IMR-90 (cell line): ENCODE measurements at regions not wholly inside any gene's neighbourhood (a gene's known extent, or its start where the extent isn't known, plus 50 kb on each side); places are given as distances from the start of the nearest gene placed in this dataset.

Source experiments
- ATAC-seq: fragments of 200-7000 bp; cut with Tn5 transposase; 2 replicates; pipeline ENCODE4 v1.9.1; 2020; ENCODE audit warnings: low read depth, mild to moderate bottlenecking, moderate library complexity
- BruUV-seq: library from RNA; stranded (reverse); fragments of 400-500 nt; replicated peaks from 2 replicates; lab custom pipeline; 2021; lab: Mats Ljungman, UMichigan
- CTCF ChIA-PET: fragments of 300-600 bp; formaldehyde crosslinking; extraction: SDS; loops from one replicate; lab custom pipeline; 2021; ENCODE audit warnings: antibody characterized with exemption; lab: Yijun Ruan, JAX
- POLR2A ChIA-PET: fragments of 300-600 bp; sonication (Branson Sonifier 250); formaldehyde crosslinking; loops from one replicate; lab custom pipeline; 2022; ENCODE audit warnings: antibody characterized with exemption; ENCODE audit not compliant: unreplicated experiment; lab: Charles Lee
- DNase-seq: peaks from one replicate; pipeline ENCODE4 v3.0.0; 2013
- H2AFZ ChIP-seq: replicated peaks from 2 replicates; pipeline ENCODE3; 2013; ENCODE audit warnings: low read length, mild to moderate bottlenecking; ENCODE audit not compliant: poor library complexity
- H2AK5ac ChIP-seq: 2 replicates; pipeline ENCODE4 v1.6.1; 2013; ENCODE audit warnings: low read depth, low read length, inconsistent platforms
- H2AK9ac ChIP-seq: replicated peaks from 2 replicates; pipeline ENCODE3; 2013; ENCODE audit warnings: mild to moderate bottlenecking, low read depth, low read length, moderate library complexity; ENCODE audit not compliant: poor library complexity
- H2BK120ac ChIP-seq: 2 replicates; pipeline ENCODE4 v1.6.1; 2013; ENCODE audit warnings: low read depth, low read length, inconsistent platforms
- H2BK15ac ChIP-seq: 3 replicates; pipeline ENCODE4 v1.6.1; 2013; ENCODE audit warnings: low read depth, low read length, inconsistent platforms
- H2BK20ac ChIP-seq: 2 replicates; pipeline ENCODE4 v1.6.1; 2013; ENCODE audit warnings: low read depth, mild to moderate bottlenecking, inconsistent platforms, low read length, moderate library complexity
- H2BK5ac ChIP-seq: 2 replicates; pipeline ENCODE4 v1.6.1; 2013; ENCODE audit warnings: mild to moderate bottlenecking, low read depth, low read length, inconsistent platforms; ENCODE audit not compliant: poor library complexity, severe bottlenecking
- H3K14ac ChIP-seq: replicated peaks from 2 replicates; pipeline ENCODE4 v1.6.1; 2013; ENCODE audit warnings: low read depth, low read length, inconsistent platforms
- H3K18ac ChIP-seq: 2 replicates; pipeline ENCODE4 v1.6.1; 2013; ENCODE audit warnings: low read depth, low read length, control low read depth
- H3K23ac ChIP-seq: 2 replicates; pipeline ENCODE4 v1.6.1; 2013; ENCODE audit warnings: low read depth, low read length, inconsistent platforms
- H3K27ac ChIP-seq: 2 replicates; pipeline ENCODE4 v1.5.1; 2013; ENCODE audit warnings: mild to moderate bottlenecking, control low read depth, low read length; ENCODE audit not compliant: insufficient read depth
- H3K27me3 ChIP-seq: 2 replicates; pipeline ENCODE4 v1.6.1; 2013; ENCODE audit warnings: low read length; ENCODE audit not compliant: control insufficient read depth, insufficient read depth
- H3K36me3 ChIP-seq: 2 replicates; pipeline ENCODE4 v1.6.1; 2013; ENCODE audit warnings: low read length, mixed read lengths; ENCODE audit not compliant: control insufficient read depth, insufficient read depth
- H3K4ac ChIP-seq: 2 replicates; pipeline ENCODE4 v1.6.1; 2013; ENCODE audit warnings: low read depth, low read length, inconsistent platforms
- H3K4me1 ChIP-seq: 2 replicates; pipeline ENCODE4 v1.6.1; 2013; ENCODE audit warnings: low read length, mixed read lengths; ENCODE audit not compliant: control insufficient read depth, insufficient read depth
- H3K4me2 ChIP-seq: 2 replicates; pipeline ENCODE4 v1.6.1; 2013; ENCODE audit warnings: low read depth, mild to moderate bottlenecking, control low read depth, low read length, moderate library complexity
- H3K4me3 ChIP-seq: 2 replicates; pipeline ENCODE4 v1.5.1; 2013; ENCODE audit warnings: low read depth, mild to moderate bottlenecking, control low read depth, low read length, moderate library complexity; ENCODE audit not compliant: insufficient read depth
- H3K56ac ChIP-seq: 2 replicates; pipeline ENCODE4 v1.6.1; 2013; ENCODE audit warnings: low read length, inconsistent platforms; ENCODE audit not compliant: insufficient read depth; ENCODE audit errors: extremely low read depth
- H3K79me1 ChIP-seq, 2 experiments: 2 replicates each; pipeline ENCODE4 v1.6.1; 2013; ENCODE audit warnings: low read length in 2 of 2, inconsistent platforms in 1 of 2, low read depth in 1 of 2
- H3K9ac ChIP-seq: 2 replicates; pipeline ENCODE4 v1.6.1; 2013; ENCODE audit warnings: low read depth, low read length, control low read depth
- H3K9me1 ChIP-seq: 2 replicates; pipeline ENCODE4 v1.6.1; 2013; ENCODE audit warnings: low read length, inconsistent platforms; ENCODE audit not compliant: insufficient read depth
- H3K9me3 ChIP-seq: 2 replicates; pipeline ENCODE4 v1.6.1; 2013; ENCODE audit warnings: low read length; ENCODE audit not compliant: control insufficient read depth, insufficient read depth
- H4K20me1 ChIP-seq: 2 replicates; pipeline ENCODE4 v1.6.1; 2013; ENCODE audit warnings: low read length, inconsistent platforms; ENCODE audit not compliant: insufficient read depth
- H4K5ac ChIP-seq: 2 replicates; pipeline ENCODE4 v1.6.1; 2013; ENCODE audit warnings: mild to moderate bottlenecking, low read depth, low read length, control low read depth
- H4K8ac ChIP-seq, 2 experiments: 2 replicates each; pipeline ENCODE4 v1.6.1; 2013; ENCODE audit warnings: low read depth in 2 of 2, low read length in 2 of 2, control low read depth in 1 of 2, inconsistent platforms in 1 of 2
- H4K91ac ChIP-seq: 2 replicates; pipeline ENCODE4 v1.6.1; 2013; ENCODE audit warnings: low read depth, low read length, inconsistent platforms; ENCODE audit not compliant: insufficient read depth
- BHLHE40 ChIP-seq: fragments of 150-350 bp; IDR thresholded peaks from 2 replicates; pipeline ENCODE4 v1.6.1; 2016; ENCODE audit warnings: mild to moderate bottlenecking, low read depth, low read length
- MAZ ChIP-seq: IDR thresholded peaks from 2 replicates; pipeline ENCODE4 v1.6.1; 2012; ENCODE audit warnings: low read depth, mild to moderate bottlenecking, low read length, improper control_type of control experiment, moderate library complexity, borderline replicate concordance
- RAD21 ChIP-seq: IDR thresholded peaks from 2 replicates; pipeline ENCODE4 v1.6.1; 2012; ENCODE audit warnings: low read length, improper control_type of control experiment
- RCOR1 ChIP-seq: IDR thresholded peaks from 2 replicates; pipeline ENCODE4 v1.6.1; 2012; ENCODE audit warnings: mild to moderate bottlenecking, low read length, improper control_type of control experiment; ENCODE audit not compliant: insufficient replicate concordance
- RFX5 ChIP-seq: IDR thresholded peaks from 2 replicates; pipeline ENCODE4 v1.8.0; 2012; ENCODE audit warnings: low read depth, mild to moderate bottlenecking, low read length, moderate library complexity
- SMC3 ChIP-seq: fragments of 150-350 bp; IDR thresholded peaks from 2 replicates; pipeline ENCODE4 v1.6.1; 2016; ENCODE audit warnings: low read depth, mild to moderate bottlenecking, antibody characterized with exemption, low read length, moderate library complexity
- WGBS, 2 experiments: methylation state at CpG; one replicate each; pipeline versions ENCODE4 v1.1.5 to v1.1.7; 2013; ENCODE audit warnings: missing lambda C conversion rate in 2 of 2; ENCODE audit not compliant: insufficient read length in 1 of 2; ENCODE audit errors: extremely low coverage in 2 of 2; 5-methylcytosine and 5-hydroxymethylcytosine counted together
- dilution Hi-C: fragments of 300-500 bp; cut with HindIII; formaldehyde crosslinking; loops from one replicate; pipeline ENCODE4 v1.14.3; 2018; ENCODE audit warnings: low sequenced_read_pairs; ENCODE audit not compliant: unreplicated experiment
- in situ Hi-C: fragments of 300-500 bp; cut with MboI; formaldehyde crosslinking; loops from 3 replicates; pipeline ENCODE4 v1.14.3; 2019; ENCODE audit warnings: low sequenced_read_pairs, inconsistent platforms, mixed read lengths
- intact Hi-C: fragments of 100-400 bp; cut with micrococcal nuclease; formaldehyde crosslinking; loops from 2 replicates; pipeline ENCODE4 v1.10.0; 2022
- TF ChIP-seq, protein P1 (sequence below): conservative IDR thresholded peaks from 2 replicates; pipeline ENCODE4 v1.5.1; 2012; ENCODE audit warnings: mild to moderate bottlenecking, low read depth, low read length, improper control_type of control experiment

- intact Hi-C loops: no loop called here
- WGBS, 2 experiments: no CpG with 5 or more reads among the region's 3 CpGs
- no peak overlapping the region for H2BK120ac ChIP-seq
- H2AK9ac ChIP-seq: no peak overlapping the region
- no peaks in the 10 kb centered on the region for H3K9me3 ChIP-seq
- peaks cover 2% of the 10 kb centered on the region; the same call in 1 of the 2 replicates for H3K27me3 ChIP-seq
- H3K56ac ChIP-seq: no peak overlapping the region
- dilution Hi-C loops: no loop called here
- ChIA-PET POLR2A (no interaction called here), CTCF (no interaction called here)
- H3K9ac ChIP-seq: no peak overlapping the region
- H3K9me1 ChIP-seq: no peaks in the 10 kb centered on the region
- no peak overlapping the region for H3K4me3 ChIP-seq
- H4K5ac ChIP-seq: no peak overlapping the region
- no peak overlapping the region for H3K4me2 ChIP-seq
- in situ Hi-C loops: no loop called here
- H4K20me1 ChIP-seq: no peaks in the 10 kb centered on the region
- no peak for ATAC-seq
- H2AK5ac ChIP-seq: no peak overlapping the region
- TF ChIP-seq, protein P1, sequence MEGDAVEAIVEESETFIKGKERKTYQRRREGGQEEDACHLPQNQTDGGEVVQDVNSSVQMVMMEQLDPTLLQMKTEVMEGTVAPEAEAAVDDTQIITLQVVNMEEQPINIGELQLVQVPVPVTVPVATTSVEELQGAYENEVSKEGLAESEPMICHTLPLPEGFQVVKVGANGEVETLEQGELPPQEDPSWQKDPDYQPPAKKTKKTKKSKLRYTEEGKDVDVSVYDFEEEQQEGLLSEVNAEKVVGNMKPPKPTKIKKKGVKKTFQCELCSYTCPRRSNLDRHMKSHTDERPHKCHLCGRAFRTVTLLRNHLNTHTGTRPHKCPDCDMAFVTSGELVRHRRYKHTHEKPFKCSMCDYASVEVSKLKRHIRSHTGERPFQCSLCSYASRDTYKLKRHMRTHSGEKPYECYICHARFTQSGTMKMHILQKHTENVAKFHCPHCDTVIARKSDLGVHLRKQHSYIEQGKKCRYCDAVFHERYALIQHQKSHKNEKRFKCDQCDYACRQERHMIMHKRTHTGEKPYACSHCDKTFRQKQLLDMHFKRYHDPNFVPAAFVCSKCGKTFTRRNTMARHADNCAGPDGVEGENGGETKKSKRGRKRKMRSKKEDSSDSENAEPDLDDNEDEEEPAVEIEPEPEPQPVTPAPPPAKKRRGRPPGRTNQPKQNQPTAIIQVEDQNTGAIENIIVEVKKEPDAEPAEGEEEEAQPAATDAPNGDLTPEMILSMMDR: no peak
- TF ChIP-seq RFX5 (no peak), BHLHE40 (no peak), RCOR1 (no peak), MAZ (no peak), RAD21 (no peak), SMC3 (no peak)
- no peak overlapping the region for H3K18ac ChIP-seq
- no peak overlapping the region for H3K27ac ChIP-seq
- H3K4me1 ChIP-seq: no peaks in the 10 kb centered on the region
- no peak overlapping the region for H3K14ac ChIP-seq
- no peak overlapping the region for H4K91ac ChIP-seq
- no TSS peak for BruUV-seq
- H2BK5ac ChIP-seq: no peak overlapping the region
- no peak for DNase-seq
- no peak overlapping the region for H2AFZ ChIP-seq
- no peak overlapping the region for H4K8ac ChIP-seq
- no peaks in the 10 kb centered on the region for H3K36me3 ChIP-seq
- no peak overlapping the region for H3K23ac ChIP-seq
- no peak overlapping the region for H2BK15ac ChIP-seq
- no peak overlapping the region for H2BK20ac ChIP-seq
- H3K4ac ChIP-seq: no peak overlapping the region
- H3K79me1 ChIP-seq: no peaks in the 10 kb centered on the region
Observed at GRCh38 chr1:88163187-88163586, 520.9 kb upstream of the PKN2 start.
